ENCODE measurements at regions not wholly inside any gene's neighbourhood (a gene's known extent, or its start where the extent isn't known, plus 50 kb on each side); places are given as distances from the start of the nearest gene placed in this dataset.

- TF ChIP-seq, protein P1, sequence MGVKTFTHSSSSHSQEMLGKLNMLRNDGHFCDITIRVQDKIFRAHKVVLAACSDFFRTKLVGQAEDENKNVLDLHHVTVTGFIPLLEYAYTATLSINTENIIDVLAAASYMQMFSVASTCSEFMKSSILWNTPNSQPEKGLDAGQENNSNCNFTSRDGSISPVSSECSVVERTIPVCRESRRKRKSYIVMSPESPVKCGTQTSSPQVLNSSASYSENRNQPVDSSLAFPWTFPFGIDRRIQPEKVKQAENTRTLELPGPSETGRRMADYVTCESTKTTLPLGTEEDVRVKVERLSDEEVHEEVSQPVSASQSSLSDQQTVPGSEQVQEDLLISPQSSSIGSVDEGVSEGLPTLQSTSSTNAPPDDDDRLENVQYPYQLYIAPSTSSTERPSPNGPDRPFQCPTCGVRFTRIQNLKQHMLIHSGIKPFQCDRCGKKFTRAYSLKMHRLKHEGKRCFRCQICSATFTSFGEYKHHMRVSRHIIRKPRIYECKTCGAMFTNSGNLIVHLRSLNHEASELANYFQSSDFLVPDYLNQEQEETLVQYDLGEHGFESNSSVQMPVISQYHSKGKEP (tag by site-specific recombination; IDR thresholded peaks at IDR 0.05) = peak; percentile 39; the same call in 1 of the 2 replicates
- TF ChIP-seq, protein P2, sequence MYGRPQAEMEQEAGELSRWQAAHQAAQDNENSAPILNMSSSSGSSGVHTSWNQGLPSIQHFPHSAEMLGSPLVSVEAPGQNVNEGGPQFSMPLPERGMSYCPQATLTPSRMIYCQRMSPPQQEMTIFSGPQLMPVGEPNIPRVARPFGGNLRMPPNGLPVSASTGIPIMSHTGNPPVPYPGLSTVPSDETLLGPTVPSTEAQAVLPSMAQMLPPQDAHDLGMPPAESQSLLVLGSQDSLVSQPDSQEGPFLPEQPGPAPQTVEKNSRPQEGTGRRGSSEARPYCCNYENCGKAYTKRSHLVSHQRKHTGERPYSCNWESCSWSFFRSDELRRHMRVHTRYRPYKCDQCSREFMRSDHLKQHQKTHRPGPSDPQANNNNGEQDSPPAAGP (tag by site-specific recombination; IDR thresholded peaks at IDR 0.05) = 0 out of 2 replicates have a peak, but pooled peaks have one; percentile 34
- TF ChIP-seq TCF7L2 (IDR thresholded peaks at IDR 0.05; ENCODE audit: borderline replicate concordance, low read depth, low read length) (peak; percentile 84), ZNF335 (tag by site-specific recombination; conservative IDR thresholded peaks at IDR 0.05) (peak; percentile 90), PATZ1 (tag by site-specific recombination; IDR thresholded peaks at IDR 0.05) (peak; percentile 63), IKZF3 (tag by site-specific recombination; IDR thresholded peaks at IDR 0.05) (0 out of 2 replicates have a peak, but pooled peaks have one; percentile 24), GLIS1 (tag by site-specific recombination; IDR thresholded peaks at IDR 0.05) (peak; percentile 46), ZSCAN30 (tag by site-specific recombination; IDR thresholded peaks at IDR 0.05) (0 out of 2 replicates have a peak, but pooled peaks have one; percentile 51), ZNF132 (tag by site-specific recombination; IDR thresholded peaks at IDR 0.05; ENCODE audit: borderline replicate concordance) (no peak)
Observed at GRCh38 chr9:105064248-105065097, 136.5 kb upstream of the ABCA1 start (continued).

- Histone ChIP-seq H3K27ac (ENCODE audit: extremely low read depth, low read depth, low read length) (peak overlapping the region; percentile 19; the same call in 1 of the 2 replicates), H3K9me3 (ENCODE audit: control insufficient read depth, insufficient read depth, low read depth, low read length) (no peaks in the 10 kb centered on the region), H3K4me1 (ENCODE audit: control insufficient read depth, insufficient read depth, low read length) (peaks cover 10% of the 10 kb centered on the region; the same call in 1 of the 2 replicates), H3K36me3 (ENCODE audit: control insufficient read depth in 2 of 2, insufficient read depth in 1 of 2, low read length in 2 of 2) (no peaks in the 10 kb centered on the region), H3K4me3 (ENCODE audit: low read depth, low read length) (no peak overlapping the region)
- ChIA-PET POLR2A (interaction anchor here (0.6 to 1.5 kb wide), 7 partner anchors 9 to 104 kb away, joined by 3 to 5 read pairs (median 4); no protein-coding TSS in a partner anchor), CTCF (interaction anchor here (0.6 to 1.3 kb wide), 5 partner anchors 13 to 575 kb away, joined by 3 to 6 read pairs (median 4); no protein-coding TSS in a partner anchor)
- TF ChIP-seq ZNF335 (tag by site-specific recombination; conservative IDR thresholded peaks at IDR 0.05) (peak; percentile 13), ZNF548 (tag by site-specific recombination; IDR thresholded peaks at IDR 0.05) (no peak)
Observed at GRCh38 chr9:105065098-105066088, 137.4 kb upstream of the ABCA1 start.

DNA sequence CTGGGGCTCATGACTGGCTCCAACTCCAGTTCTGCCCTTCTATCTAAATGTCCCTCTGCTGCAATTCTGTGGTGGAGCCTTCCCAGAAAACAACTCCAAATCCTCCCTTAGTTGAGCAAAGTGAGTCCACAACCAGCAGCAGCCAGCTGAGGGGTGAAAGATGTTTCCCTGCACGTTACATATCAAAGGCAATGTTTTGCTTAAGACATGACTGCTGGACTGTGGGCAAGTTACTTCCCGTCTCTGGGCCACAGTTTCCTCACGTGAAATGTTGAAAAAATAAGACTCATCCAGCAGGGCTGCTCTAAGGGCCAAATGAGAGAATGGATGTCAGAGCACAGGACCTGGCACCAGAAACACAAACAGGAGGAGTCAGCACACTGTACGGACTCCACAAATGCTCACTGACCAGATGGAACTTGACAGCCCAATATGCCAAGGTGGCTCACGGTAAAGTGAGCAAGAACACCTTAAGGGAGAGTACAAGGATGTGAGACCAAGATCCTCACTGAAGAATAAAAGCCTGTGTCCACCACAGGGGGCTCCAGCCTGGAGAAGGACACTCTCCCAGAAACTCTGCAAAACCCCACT, 138.4 kb upstream of the ABCA1 start:
- H3K9me3 ChIP-seq (ENCODE audit: control insufficient read depth, insufficient read depth, low read depth, low read length) = no peaks in the 10 kb centered on the region
- POLR2A ChIA-PET = no interaction called here
- no peak overlapping the region for H3K4me3 ChIP-seq (ENCODE audit: low read depth, low read length)
- CTCF ChIA-PET = no interaction called here
- no peak overlapping the region for H3K27ac ChIP-seq (ENCODE audit: extremely low read depth, low read depth, low read length)
- no peaks in the 10 kb centered on the region for H3K36me3 ChIP-seq (ENCODE audit: control insufficient read depth in 2 of 2, insufficient read depth in 1 of 2, low read length in 2 of 2)
- peaks cover 10% of the 10 kb centered on the region; the same call in 1 of the 2 replicates for H3K4me1 ChIP-seq (ENCODE audit: control insufficient read depth, insufficient read depth, low read length)
- TF ChIP-seq, protein P1 (tag by site-specific recombination; IDR thresholded peaks at IDR 0.05) = no peak
- TF ChIP-seq IKZF3 (tag by site-specific recombination; IDR thresholded peaks at IDR 0.05) (no peak), ZNF548 (tag by site-specific recombination; IDR thresholded peaks at IDR 0.05) (no peak), ZXDB (tag by site-specific recombination; IDR thresholded peaks at IDR 0.05) (no peak), ZNF621 (tag by site-specific recombination; IDR thresholded peaks at IDR 0.05) (no peak), ZNF155 (tag by site-specific recombination; IDR thresholded peaks at IDR 0.05) (no peak), GLIS1 (tag by site-specific recombination; IDR thresholded peaks at IDR 0.05) (no peak)
- TF ChIP-seq, protein P3, sequence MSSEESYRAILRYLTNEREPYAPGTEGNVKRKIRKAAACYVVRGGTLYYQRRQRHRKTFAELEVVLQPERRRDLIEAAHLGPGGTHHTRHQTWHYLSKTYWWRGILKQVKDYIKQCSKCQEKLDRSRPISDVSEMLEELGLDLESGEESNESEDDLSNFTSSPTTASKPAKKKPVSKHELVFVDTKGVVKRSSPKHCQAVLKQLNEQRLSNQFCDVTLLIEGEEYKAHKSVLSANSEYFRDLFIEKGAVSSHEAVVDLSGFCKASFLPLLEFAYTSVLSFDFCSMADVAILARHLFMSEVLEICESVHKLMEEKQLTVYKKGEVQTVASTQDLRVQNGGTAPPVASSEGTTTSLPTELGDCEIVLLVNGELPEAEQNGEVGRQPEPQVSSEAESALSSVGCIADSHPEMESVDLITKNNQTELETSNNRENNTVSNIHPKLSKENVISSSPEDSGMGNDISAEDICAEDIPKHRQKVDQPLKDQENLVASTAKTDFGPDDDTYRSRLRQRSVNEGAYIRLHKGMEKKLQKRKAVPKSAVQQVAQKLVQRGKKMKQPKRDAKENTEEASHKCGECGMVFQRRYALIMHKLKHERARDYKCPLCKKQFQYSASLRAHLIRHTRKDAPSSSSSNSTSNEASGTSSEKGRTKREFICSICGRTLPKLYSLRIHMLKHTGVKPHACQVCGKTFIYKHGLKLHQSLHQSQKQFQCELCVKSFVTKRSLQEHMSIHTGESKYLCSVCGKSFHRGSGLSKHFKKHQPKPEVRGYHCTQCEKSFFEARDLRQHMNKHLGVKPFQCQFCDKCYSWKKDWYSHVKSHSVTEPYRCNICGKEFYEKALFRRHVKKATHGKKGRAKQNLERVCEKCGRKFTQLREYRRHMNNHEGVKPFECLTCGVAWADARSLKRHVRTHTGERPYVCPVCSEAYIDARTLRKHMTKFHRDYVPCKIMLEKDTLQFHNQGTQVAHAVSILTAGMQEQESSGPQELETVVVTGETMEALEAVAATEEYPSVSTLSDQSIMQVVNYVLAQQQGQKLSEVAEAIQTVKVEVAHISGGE (tag by site-specific recombination; conservative IDR thresholded peaks at IDR 0.05; ENCODE audit: low read depth) = no peak
